ENCODE measurements at regions not wholly inside any gene's neighbourhood (a gene's known extent, or its start where the extent isn't known, plus 50 kb on each side); places are given as distances from the start of the nearest gene placed in this dataset.
A peak's percentile ranks its signal among the peaks of the same experiment; 100 is the strongest.

DNA sequence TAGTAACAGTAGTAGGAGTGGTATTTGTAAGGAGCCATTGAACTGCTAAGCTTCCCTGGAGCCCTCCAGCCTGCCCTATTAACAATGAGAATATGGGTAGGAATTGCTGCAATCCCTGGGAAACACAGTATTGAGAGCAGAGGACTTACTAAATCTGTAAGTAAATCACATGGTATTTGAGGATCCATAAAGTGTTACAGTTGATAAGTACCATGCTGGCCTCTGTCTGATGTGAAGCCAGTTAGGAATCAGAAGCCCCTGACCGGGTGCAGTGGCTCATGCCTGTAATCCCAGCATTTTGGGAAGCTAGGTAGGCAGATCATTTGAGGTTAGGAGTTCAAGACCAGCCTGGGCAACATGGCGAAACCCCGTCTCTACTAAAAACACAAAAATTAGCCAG lies 224.6 kb downstream of the C1D start:
- no peak overlapping the region for H3K4me3 ChIP-seq (ENCODE audit: low read length)
- no peak for DNase-seq (ENCODE audit: low read depth)
- TF ChIP-seq, protein P1, sequence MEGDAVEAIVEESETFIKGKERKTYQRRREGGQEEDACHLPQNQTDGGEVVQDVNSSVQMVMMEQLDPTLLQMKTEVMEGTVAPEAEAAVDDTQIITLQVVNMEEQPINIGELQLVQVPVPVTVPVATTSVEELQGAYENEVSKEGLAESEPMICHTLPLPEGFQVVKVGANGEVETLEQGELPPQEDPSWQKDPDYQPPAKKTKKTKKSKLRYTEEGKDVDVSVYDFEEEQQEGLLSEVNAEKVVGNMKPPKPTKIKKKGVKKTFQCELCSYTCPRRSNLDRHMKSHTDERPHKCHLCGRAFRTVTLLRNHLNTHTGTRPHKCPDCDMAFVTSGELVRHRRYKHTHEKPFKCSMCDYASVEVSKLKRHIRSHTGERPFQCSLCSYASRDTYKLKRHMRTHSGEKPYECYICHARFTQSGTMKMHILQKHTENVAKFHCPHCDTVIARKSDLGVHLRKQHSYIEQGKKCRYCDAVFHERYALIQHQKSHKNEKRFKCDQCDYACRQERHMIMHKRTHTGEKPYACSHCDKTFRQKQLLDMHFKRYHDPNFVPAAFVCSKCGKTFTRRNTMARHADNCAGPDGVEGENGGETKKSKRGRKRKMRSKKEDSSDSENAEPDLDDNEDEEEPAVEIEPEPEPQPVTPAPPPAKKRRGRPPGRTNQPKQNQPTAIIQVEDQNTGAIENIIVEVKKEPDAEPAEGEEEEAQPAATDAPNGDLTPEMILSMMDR (IDR thresholded peaks at IDR 0.05; ENCODE audit: insufficient read depth, low read depth, low read length, missing control alignments) = no peak

GRCh38 chr2:67839242-67839641 lies 223.6 kb downstream of the C1D start:
- H3K4me3 ChIP-seq (ENCODE audit: low read length) = no peak overlapping the region
- TF ChIP-seq, protein P1 (IDR thresholded peaks at IDR 0.05; ENCODE audit: insufficient read depth, low read depth, low read length, missing control alignments) = no peak
- peak; percentile 23 for DNase-seq (ENCODE audit: low read depth)

DNA sequence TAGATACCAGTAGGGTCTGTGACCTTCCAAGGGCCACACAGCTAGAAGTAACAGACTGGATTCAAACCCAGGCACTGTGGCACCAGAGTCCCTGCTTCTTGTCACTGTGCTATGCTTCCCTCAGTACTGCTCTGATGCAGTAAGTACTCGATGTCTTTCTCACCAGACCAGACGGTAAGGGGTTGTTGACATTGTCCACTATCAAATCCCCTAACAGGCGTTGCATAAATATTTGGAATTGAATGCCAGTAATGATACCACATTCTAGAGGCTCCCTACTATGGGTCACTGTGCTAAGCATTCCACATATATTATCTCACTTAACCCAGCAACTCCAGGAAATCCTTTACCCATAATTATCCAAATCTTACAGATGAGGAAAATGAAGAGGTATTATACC lies 223.1 kb downstream of the C1D start:
- H3K4me3 ChIP-seq (ENCODE audit: low read length) = no peak overlapping the region
- TF ChIP-seq, protein P1 (IDR thresholded peaks at IDR 0.05; ENCODE audit: insufficient read depth, low read depth, low read length, missing control alignments) = no peak
- no peak for DNase-seq (ENCODE audit: low read depth)

- TF ChIP-seq, protein P1 (IDR thresholded peaks at IDR 0.05; ENCODE audit: insufficient read depth, low read depth, low read length, missing control alignments) = peak; percentile 97
- DNase-seq (ENCODE audit: low read depth) = peak; percentile 83
- no peak overlapping the region for H3K4me3 ChIP-seq (ENCODE audit: low read length)
These were observed 222.2 kb downstream of the C1D start for GRCh38 chr2:67840460-67841068.

DNA sequence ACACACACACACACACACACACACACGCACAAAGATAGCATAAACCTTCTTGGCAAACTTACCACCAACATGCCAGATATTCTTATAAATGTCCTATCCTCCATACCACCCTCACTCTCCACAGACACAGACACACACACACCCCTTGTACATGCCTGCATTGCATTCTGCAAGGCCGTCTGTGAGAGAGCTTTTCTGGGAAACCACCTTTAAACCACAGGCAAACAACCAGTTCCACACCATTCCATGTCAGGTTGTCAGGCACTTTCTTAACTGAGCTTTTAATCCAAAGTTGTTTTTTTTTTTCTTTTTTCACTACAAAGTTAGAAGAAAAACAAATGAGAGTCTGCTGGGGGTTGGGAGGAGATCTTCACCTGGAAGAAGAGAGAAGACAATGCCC lies 221.1 kb downstream of the C1D start:
- TF ChIP-seq, protein P1 (IDR thresholded peaks at IDR 0.05; ENCODE audit: insufficient read depth, low read depth, low read length, missing control alignments) = no peak
- peak; percentile 67 for DNase-seq (ENCODE audit: low read depth)
- H3K4me3 ChIP-seq (ENCODE audit: low read length) = no peak overlapping the region

DNA sequence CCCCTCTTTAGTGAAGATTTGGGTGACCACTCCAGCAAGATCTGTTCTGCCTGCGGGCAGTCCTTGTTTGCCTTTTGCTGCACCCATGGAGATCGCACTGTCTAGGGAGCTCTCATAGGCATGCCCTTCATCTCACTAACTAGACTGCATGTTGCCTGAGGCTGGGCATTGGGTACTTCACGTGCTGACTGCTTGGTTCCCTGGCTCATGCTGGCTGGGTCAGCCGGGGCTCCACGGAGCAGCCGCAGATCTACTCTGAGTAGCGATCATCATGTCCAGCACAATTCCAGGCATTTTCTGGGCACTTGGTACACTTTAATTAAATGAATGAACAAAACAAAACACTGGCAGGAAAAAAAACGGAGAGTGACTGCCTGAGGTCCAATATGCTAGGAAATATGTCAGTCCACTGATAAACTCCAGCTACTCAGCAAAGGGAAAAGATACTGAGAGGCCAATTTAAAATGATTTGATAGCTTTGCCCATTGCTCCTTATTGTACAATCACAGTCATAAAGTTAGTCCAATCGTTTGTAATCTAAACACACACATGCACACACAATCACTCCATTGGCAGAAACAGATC lies 220.3 kb downstream of the C1D start:
- H3K4me3 ChIP-seq (ENCODE audit: low read length) = no peak overlapping the region
- no peak for DNase-seq (ENCODE audit: low read depth)
- TF ChIP-seq, protein P1 (IDR thresholded peaks at IDR 0.05; ENCODE audit: insufficient read depth, low read depth, low read length, missing control alignments) = no peak

DNA sequence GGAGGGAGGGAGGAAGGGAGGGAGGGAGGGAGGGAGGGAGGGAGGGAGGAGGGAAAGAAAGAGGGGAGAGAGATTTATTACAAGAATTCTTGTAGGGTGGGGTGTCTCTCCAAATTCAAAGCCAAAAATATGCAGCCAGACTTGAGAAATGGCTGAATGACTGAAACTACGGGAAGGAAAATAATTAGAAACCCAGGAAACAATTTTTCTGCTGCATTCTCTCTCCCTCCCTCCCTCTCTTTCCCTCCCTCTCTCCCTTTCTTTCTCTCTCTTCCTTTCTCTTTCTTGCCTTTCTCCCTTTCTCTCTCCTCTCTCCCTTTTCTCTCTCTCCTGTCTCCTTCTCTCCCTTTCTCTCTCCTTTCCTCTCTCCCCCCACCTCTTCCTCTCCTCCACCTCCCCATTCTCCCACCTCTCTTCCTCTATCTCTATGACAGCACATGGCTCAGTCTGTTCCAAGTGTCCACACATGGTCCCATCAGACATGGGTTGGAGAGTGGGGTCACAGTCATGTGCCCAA lies 218.7 kb downstream of the C1D start:
- no peak for DNase-seq (ENCODE audit: low read depth)
- TF ChIP-seq, protein P1 (IDR thresholded peaks at IDR 0.05; ENCODE audit: insufficient read depth, low read depth, low read length, missing control alignments) = no peak
- no peak overlapping the region for H3K4me3 ChIP-seq (ENCODE audit: low read length)
